CD14-positive monocyte (primary cell): ENCODE measurements at regions not wholly inside any gene's neighbourhood (a gene's known extent, or its start where the extent isn't known, plus 50 kb on each side); places are given as distances from the start of the nearest gene placed in this dataset.
A peak's percentile ranks its signal among the peaks of the same experiment; 100 is the strongest.

ENCODE experiments used
- DNase-seq, 3 donors: peaks; one replicate each; pipeline ENCODE4 v3.0.0-alpha.2; 2011 to 2022
- H2AFZ ChIP-seq: 2 replicates; pipeline ENCODE4 v1.6.0; 2012; ENCODE audit warnings: mild to moderate bottlenecking, low read depth, low read length, inconsistent platforms; ENCODE audit not compliant: insufficient read depth, poor library complexity, severe bottlenecking
- H3K27ac ChIP-seq, 2 donors: 1 replicate in 1 of 2; 2 replicates in 1 of 2; pipeline ENCODE4 v1.5.1; 2012 to 2013; ENCODE audit warnings: low read length in 2 of 2, control low read depth in 1 of 2, inconsistent platforms in 1 of 2, low read depth in 1 of 2, mild to moderate bottlenecking in 1 of 2
- H3K27me3 ChIP-seq, 2 donors: one replicate each; pipeline versions ENCODE4 v1.6.0 to v1.6.1; 2011 to 2013; ENCODE audit warnings: low read length in 2 of 2; ENCODE audit not compliant: control insufficient read depth in 2 of 2, insufficient read depth in 2 of 2
- H3K36me3 ChIP-seq, 2 donors: replicated peaks in 1 of 2; 1 replicate in 1 of 2; 2 replicates in 1 of 2; pipeline versions ENCODE4 v1.5.1 to v1.6.1; 2012 to 2013; ENCODE audit warnings: low read length in 2 of 2, control low read depth in 1 of 2, inconsistent platforms in 1 of 2, mild to moderate bottlenecking in 1 of 2; ENCODE audit not compliant: insufficient read depth in 2 of 2, control insufficient read depth in 1 of 2
- H3K4me1 ChIP-seq, 2 donors: 1 replicate in 1 of 2; 2 replicates in 1 of 2; pipeline versions ENCODE4 v1.5.1 to v1.6.1; 2012 to 2013; ENCODE audit warnings: low read length in 2 of 2, control low read depth in 1 of 2, inconsistent platforms in 1 of 2, mild to moderate bottlenecking in 1 of 2, moderate library complexity in 1 of 2; ENCODE audit not compliant: insufficient read depth in 2 of 2, control insufficient read depth in 1 of 2
- H3K4me2 ChIP-seq: replicated peaks from 2 replicates; pipeline ENCODE3; 2012; ENCODE audit warnings: low read length, moderate library complexity, mild to moderate bottlenecking; ENCODE audit not compliant: poor library complexity, severe bottlenecking; ENCODE audit errors: extremely low read depth
- H3K4me3 ChIP-seq, 3 experiments: fragments of 200-600 bp in 1 of 3; sonication (generic) in 1 of 3; replicated peaks in 1 of 3; 1 replicate in 2 of 3; 2 replicates in 1 of 3; pipeline ENCODE4 v1.5.1; 2011 to 2013; ENCODE audit warnings: low read length in 3 of 3, mild to moderate bottlenecking in 3 of 3, control low read depth in 2 of 3, low read depth in 2 of 3, inconsistent platforms in 1 of 3, moderate library complexity in 1 of 3
- H3K79me2 ChIP-seq: 2 replicates; pipeline ENCODE4 v1.6.0; 2012; ENCODE audit warnings: mild to moderate bottlenecking, control low read depth, inconsistent platforms, low read length, moderate library complexity; ENCODE audit not compliant: insufficient read depth
- H3K9ac ChIP-seq: 2 replicates; pipeline ENCODE4 v1.6.0; 2017; ENCODE audit warnings: low read length, mild to moderate bottlenecking; ENCODE audit not compliant: insufficient read depth, poor library complexity, severe bottlenecking
- H3K9me3 ChIP-seq, 2 donors: replicated peaks in 1 of 2; 1 replicate in 1 of 2; 2 replicates in 1 of 2; pipeline versions ENCODE4 v1.5.1 to v1.6.1; 2012 to 2013; ENCODE audit warnings: low read length in 2 of 2, control low read depth in 1 of 2; ENCODE audit not compliant: control insufficient read depth in 1 of 2, insufficient read depth in 1 of 2
- H4K20me1 ChIP-seq: 2 replicates; pipeline ENCODE4 v1.6.0; 2012; ENCODE audit warnings: mild to moderate bottlenecking, low read length, control low read depth, moderate library complexity; ENCODE audit not compliant: insufficient read depth
- H3K27ac Mint-ChIP-seq, 7 donors: one replicate each; pipeline ENCODE4 v1.8.0; 2020; ENCODE audit warnings: mild to moderate bottlenecking in 7 of 7, mixed read lengths in 7 of 7, moderate library complexity in 6 of 7, inconsistent platforms in 2 of 7
- H3K27me3 Mint-ChIP-seq, 3 donors: one replicate each; pipeline ENCODE4 v1.8.0; 2021 to 2022; ENCODE audit warnings: low read depth in 3 of 3, mild to moderate bottlenecking in 3 of 3, mixed read lengths in 3 of 3, moderate library complexity in 3 of 3, inconsistent platforms in 1 of 3
- H3K36me3 Mint-ChIP-seq, 2 donors: one replicate each; pipeline ENCODE4 v1.8.0; 2020; ENCODE audit warnings: mixed read lengths in 2 of 2, inconsistent platforms in 1 of 2, mild to moderate bottlenecking in 1 of 2
- H3K4me1 Mint-ChIP-seq: one replicate; pipeline ENCODE4 v1.8.0; 2020; ENCODE audit warnings: mild to moderate bottlenecking, mixed read lengths
- H3K4me3 Mint-ChIP-seq, 2 donors: one replicate each; pipeline ENCODE4 v1.8.0; 2020; ENCODE audit warnings: mild to moderate bottlenecking in 2 of 2, mixed read lengths in 2 of 2, moderate library complexity in 1 of 2
- H3K9me3 Mint-ChIP-seq, 7 donors: one replicate each; pipeline ENCODE4 v1.8.0; 2020 to 2022; ENCODE audit warnings: mixed read lengths in 7 of 7, mild to moderate bottlenecking in 6 of 7, moderate library complexity in 6 of 7, inconsistent platforms in 2 of 7
- CTCF ChIP-seq: fragments of 200-600 bp; IDR thresholded peaks from one replicate; pipeline ENCODE4 v1.8.0; 2022; ENCODE audit warnings: antibody characterized with exemption, mild to moderate bottlenecking
- WGBS: methylation state at CpG from one replicate; pipeline ENCODE4 v1.1.5; 2013; ENCODE audit warnings: missing lambda C conversion rate; ENCODE audit not compliant: insufficient coverage; 5-methylcytosine and 5-hydroxymethylcytosine counted together
- intact Hi-C, 2 donors: fragments of 100-400 bp; cut with micrococcal nuclease; formaldehyde crosslinking; loops; one replicate each; pipeline versions ENCODE4 v1.15.0 to v1.15.1; 2023

- Histone ChIP-seq H3K27ac (no peak overlapping the region), H3K4me3 (no peak overlapping the region), H3K9me3 (no peaks in the 10 kb centered on the region), H3K27me3 (peaks cover 0 to 5% of the 10 kb centered on the region in 2 donors), H2AFZ (no peak overlapping the region), H4K20me1 (no peaks in the 10 kb centered on the region), H3K4me1 (peaks cover 16 to 20% of the 10 kb centered on the region in 2 donors), H3K79me2 (no peaks in the 10 kb centered on the region), H3K9ac (no peak overlapping the region), H3K4me2 (no peak overlapping the region), H3K36me3 (no peaks in the 10 kb centered on the region)
- Mint-ChIP-seq H3K27ac (no peak overlapping the region), H3K4me1 (peaks cover 25% of the 10 kb centered on the region), H3K36me3 (no peaks in the 10 kb centered on the region), H3K27me3 (peaks cover 10 to 16% (median 14%) of the 10 kb centered on the region in 3 donors), H3K9me3 (peaks cover 0 to 3% (median 0%) of the 10 kb centered on the region in 7 donors), H3K4me3 (peak overlapping the region in 1 of 2 donors; percentile 21)
- no peak for DNase-seq
- WGBS: 80% methylated on average over 2 of the region's 6 CpGs
- no peak for TF ChIP-seq CTCF
- intact Hi-C loops: no loop called here
These were observed 134.0 kb upstream of the ETS2 start for GRCh38 chr21:38671773-38672172.

- peak overlapping the region in 1 of 2 donors; percentile 50 for H3K4me3 Mint-ChIP-seq
- H3K36me3 Mint-ChIP-seq: no peaks in the 10 kb centered on the region
- DNase-seq: no peak
- Histone ChIP-seq H3K4me2 (no peak overlapping the region), H3K9me3 (no peaks in the 10 kb centered on the region), H3K79me2 (no peaks in the 10 kb centered on the region), H3K27me3 (peaks cover 12 to 24% of the 10 kb centered on the region in 2 donors), H3K9ac (no peak overlapping the region), H3K4me1 (peaks cover 10 to 12% of the 10 kb centered on the region in 2 donors), H2AFZ (no peak overlapping the region), H4K20me1 (no peaks in the 10 kb centered on the region), H3K4me3 (no peak overlapping the region), H3K36me3 (no peaks in the 10 kb centered on the region), H3K27ac (no peak overlapping the region)
- peaks cover 19% of the 10 kb centered on the region for H3K4me1 Mint-ChIP-seq
- intact Hi-C loops: no loop called here
- no peak overlapping the region for H3K27ac Mint-ChIP-seq
- TF ChIP-seq CTCF: no peak
- peaks cover 0 to 4% (median 0%) of the 10 kb centered on the region in 7 donors for H3K9me3 Mint-ChIP-seq
- H3K27me3 Mint-ChIP-seq: peaks cover 22 to 41% (median 31%) of the 10 kb centered on the region in 3 donors
- WGBS: 97% methylated on average over 15 of the region's 22 CpGs
These were observed 130.4 kb upstream of the ETS2 start for GRCh38 chr21:38675182-38675824.
